NCI-H1417 (cell line): ENCODE measurements at regions not wholly inside any gene's neighbourhood (a gene's known extent, or its start where the extent isn't known, plus 50 kb on each side); places are given as distances from the start of the nearest gene placed in this dataset.
"Not testable (repeated sequence)": the region's sequence is repeated elsewhere in the genome, so short reads cannot be mapped to it uniquely, and the experiment has no call there.

Source experiments
- DNase-seq, 3 experiments: peaks; one replicate each; lab custom pipeline; 2025; lab: John Stamatoyannopoulos, UW

GRCh38 chr2:67091681-67092080 lies 305.5 kb upstream of the ETAA1 start:
- no peak for DNase-seq

DNA sequence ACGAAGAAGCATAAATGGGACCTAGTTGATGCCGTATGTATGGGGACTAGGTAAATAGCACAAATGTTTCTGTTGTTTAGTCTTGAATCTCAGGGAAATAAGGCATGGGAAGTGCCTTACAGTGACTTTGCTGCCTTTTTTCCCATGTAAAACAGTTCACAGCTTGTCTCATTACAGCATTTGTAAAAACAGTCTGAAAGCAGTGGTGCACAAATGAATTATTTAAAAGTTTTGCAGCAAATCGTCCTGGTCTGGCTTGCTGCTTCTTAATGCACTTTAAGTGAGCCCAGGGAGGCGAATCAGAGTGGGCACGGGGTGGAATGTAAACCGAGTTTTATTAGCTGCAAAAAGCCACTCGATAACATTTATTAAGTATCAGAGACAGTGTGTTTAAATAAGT lies 302.0 kb upstream of the ETAA1 start:
- no peak for DNase-seq

DNA sequence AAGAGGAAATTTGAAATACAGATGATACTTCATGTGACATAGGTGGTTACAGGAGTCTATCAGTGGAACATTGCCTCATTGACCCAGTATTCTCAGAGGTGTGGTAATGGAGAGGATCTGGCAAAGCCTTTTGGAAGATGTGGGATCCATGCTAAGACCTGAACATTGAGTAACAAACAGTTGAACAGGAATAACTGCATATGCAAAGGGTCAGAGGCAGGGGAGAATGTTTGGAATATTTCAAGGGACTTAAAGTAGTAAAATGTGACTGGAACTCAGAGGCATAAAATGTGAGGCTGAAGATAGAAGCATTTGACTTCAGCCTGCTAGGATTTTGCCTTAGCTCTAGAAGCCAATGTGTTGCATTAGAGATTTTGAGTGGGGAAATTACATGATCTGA lies 300.2 kb upstream of the ETAA1 start:
- DNase-seq, result no peak

DNA sequence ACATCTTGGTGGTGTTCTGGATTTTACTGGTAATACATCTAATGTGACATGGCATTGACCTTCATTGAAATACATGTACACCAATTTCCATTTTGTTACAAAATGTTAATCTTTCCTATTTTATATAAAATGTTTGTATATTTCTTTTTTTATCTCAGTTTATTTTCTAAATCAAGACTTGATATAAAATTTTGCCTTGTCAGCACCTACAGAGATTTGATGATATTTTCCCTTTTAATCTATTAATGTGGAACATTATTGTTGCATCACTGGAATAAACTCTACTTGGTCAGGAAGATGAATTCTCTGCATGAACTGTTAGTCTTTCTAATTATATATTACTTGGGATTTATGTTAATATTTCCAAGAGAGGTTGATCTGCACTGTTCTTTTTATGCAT lies 294.0 kb upstream of the ETAA1 start:
- DNase-seq, result no peak

DNA sequence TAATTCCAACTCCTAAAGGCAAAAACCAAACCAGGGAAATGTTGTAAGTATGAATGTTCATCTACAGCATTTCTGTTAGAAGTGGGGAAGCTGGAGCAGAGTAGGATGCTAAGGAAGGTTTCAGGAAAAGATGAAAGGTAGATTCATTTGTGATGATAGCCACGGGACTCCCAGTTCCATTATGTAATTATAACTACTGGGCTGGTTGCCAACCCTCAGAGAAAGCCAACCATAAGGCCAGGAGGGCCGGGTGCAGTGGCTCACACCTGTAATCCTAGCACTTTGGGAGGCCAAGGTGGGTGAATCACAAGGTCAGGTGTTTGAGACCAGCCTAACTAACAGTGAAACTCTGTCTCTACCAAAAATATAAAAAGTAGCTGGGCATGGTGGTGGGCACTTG lies 288.9 kb upstream of the ETAA1 start:
- DNase-seq, result peak; percentile 21 to 86 (median 59)

GRCh38 chr2:67124531-67124930 lies 272.6 kb upstream of the ETAA1 start:
- no peak for DNase-seq

DNA sequence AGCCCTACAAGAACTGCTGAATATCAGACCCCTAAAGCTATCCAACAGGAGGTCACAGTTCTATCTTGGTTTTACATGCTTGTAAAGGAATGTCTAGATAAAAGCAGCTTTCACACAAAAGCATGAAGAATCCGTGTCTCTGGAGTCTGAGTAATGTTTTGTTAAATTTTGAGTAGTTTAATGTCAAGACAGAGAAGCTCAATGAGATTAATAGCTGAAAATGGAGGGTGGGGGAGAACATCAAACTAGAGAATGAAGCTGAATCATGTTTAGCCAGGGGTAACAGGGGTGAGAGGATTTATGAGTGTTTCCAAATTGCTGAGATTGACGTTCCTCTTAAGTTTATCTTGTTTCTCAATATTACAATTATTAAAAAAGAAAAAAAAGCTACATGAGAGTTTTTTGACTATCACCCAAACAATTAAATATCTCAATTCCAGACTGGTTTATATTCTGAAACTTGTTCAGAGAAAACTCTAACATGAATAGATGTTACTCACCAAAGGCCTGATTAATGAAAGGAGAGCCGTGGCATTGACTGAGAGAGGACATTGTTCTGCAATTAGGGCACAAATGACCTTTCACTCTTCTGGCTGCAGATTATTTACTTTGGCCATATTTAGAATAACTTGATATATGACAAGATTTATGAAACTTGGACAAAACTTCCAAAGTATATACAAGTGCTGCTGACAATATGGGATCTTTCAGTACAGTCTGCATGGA lies 266.4 kb upstream of the ETAA1 start:
- no peak for DNase-seq

DNA sequence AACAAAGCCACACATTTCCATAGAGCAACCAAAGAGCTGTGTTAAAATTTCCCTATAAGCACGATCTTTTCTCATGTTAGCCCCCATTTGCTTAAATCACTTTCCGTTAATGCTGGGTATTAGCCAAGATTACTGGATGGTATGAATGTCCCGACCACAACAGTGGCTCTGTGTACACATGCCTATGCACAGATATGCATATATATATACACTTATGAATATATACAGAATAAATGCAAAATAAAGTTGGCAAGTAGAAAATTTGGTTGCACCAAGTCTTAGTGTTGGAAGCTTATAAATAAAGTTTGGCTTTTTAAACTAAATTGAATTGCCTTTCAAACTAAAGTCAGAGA lies 265.9 kb upstream of the ETAA1 start:
- no peak for DNase-seq

DNA sequence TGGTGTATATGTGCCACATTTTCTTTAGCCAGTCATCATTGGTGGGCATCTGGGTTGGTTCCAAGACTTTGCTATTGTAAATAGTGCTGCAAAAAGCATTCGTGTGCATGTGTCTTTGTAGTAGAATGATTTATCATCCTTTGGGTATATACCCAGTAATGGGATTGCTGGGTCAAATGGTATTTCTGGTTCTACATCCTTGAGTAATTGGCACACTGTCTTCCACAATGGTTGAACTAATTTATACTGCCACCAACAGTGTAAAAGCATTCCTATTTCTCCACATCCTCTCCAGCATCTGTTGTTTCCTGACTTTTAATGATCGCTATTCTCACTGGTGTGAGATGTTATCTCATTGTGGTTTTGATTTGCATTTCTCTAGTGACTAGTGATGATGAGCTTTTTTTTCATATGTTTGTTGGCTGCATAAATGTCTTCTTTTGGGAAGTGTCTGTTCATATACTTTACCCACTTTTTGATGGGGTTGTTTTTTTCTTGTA lies 264.6 kb upstream of the ETAA1 start:
- DNase-seq, result not testable (repeated sequence)

- peak in 2 of 3 experiments; percentile 68 to 90 for DNase-seq
Observed at GRCh38 chr2:67135208-67135607, 261.9 kb upstream of the ETAA1 start.

DNA sequence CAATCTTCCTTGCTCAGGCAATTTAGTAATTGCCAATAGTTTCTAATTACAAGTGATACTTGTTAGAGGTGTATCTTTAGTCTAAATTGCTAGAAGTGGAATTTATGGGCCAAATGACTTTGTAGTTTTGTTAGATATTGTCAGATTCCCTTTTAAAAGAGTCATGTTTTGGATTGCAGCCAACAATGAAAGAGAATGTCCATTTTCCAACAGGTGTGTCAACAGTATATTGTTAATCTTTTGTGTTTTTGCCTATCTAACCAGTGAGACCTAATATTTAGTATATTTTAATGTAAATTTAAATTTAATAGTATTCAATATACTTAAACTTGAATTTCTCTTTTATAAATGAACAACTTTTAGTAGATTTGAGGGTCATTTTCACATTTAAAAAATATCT lies 259.4 kb upstream of the ETAA1 start:
- DNase-seq, result peak in 2 of 3 experiments; percentile 16 to 83

DNA sequence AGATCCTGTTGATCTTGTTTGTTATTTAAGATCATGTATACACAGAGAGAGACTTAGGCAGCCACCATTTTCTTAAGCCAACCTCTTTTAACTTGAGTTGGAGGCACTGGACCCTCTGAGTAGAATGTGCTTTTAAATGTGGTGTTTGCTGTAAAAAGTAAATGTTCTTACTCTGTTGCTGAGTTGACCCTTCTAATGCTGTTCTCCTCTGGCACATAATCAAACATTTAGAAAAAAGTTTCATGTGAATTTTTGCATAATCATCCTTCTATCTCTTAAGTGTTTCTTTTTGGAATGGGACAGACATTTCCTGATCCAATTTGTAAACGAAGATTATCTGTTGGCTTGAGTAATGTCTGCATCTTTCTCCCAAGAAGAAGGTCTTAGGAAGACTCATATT lies 255.1 kb upstream of the ETAA1 start:
- no peak for DNase-seq

GRCh38 chr2:67142741-67143140 lies 254.4 kb upstream of the ETAA1 start:
- no peak for DNase-seq

GRCh38 chr2:67145851-67146250 lies 251.3 kb upstream of the ETAA1 start:
- no peak for DNase-seq

DNA sequence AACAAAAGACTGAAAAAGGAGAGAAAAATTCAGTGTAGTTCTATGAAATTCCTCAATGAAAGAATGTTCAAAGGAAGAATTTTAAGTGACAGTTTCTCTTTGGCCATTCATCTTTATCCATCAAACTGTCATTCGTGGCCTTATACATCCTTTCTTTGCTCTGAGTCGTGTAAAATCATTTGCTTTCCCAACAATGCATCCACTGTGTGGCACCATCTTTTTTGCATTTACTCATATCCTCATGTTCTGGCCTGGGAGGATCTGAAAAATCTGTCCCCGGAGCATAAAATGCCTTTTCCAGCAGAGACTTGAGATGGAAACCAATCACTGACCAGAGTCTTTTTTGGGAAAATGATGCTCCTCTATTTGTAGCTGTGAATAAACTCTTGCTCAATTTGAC lies 240.3 kb upstream of the ETAA1 start:
- no peak for DNase-seq

- DNase-seq, result no peak
Observed at GRCh38 chr2:67158718-67159117, 238.4 kb upstream of the ETAA1 start.

DNA sequence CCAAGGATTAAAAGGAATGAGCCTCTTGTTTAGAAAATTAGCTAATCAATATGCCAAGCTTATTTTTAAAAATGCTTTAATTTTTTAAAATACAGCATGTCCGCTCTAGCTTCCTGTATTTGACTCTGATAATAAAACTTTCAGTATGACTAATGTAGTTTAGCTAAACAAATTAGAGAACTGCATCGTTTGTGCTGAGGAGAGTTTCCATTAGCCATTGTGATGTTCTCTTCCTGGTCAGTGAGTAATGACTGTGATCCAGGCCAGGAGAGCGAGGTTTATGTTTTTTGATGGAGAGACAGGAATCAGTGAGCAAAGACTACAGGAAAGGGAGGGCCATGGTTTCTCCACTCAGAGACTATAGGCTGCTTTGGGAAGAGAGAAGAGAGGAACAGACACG lies 237.2 kb upstream of the ETAA1 start:
- no peak for DNase-seq

DNA sequence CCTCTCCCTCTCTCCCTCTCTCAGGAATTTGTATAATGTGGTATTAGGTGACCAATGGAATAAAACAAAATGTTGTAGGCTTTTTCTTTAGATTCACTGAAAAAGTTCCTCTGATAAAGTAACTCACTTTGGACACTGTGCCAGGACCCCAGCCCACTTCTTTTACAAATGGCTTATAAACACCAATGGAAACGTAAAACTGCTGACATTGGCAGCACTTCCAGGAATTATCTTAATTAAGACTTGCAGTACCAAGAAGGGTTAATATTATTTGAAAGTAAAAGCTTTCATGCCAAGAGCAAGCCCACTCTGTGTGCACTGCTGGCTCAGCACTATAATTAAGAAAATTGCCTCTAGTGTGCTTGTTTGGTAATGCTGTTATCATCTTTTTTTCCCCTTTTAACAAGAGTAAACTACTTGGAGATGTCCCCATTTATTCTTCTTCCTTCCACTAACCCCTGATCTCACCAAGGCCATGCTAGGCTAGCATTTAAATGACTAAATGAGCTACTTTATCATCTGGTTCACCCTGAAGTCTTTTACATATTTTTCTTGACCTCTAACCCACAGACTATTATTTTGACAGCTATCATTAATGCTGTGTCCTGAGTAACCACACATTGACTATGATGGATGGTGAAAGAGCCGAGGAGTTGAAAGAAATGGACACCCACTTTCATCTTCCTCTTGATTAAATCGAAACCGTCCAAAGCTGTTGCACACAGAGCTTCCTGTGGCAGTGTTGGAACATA lies 232.2 kb upstream of the ETAA1 start:
- peak in 2 of 3 experiments; percentile 77 to 91 for DNase-seq

- DNase-seq, result no peak
Observed at GRCh38 chr2:67165523-67165990, 231.6 kb upstream of the ETAA1 start.

DNA sequence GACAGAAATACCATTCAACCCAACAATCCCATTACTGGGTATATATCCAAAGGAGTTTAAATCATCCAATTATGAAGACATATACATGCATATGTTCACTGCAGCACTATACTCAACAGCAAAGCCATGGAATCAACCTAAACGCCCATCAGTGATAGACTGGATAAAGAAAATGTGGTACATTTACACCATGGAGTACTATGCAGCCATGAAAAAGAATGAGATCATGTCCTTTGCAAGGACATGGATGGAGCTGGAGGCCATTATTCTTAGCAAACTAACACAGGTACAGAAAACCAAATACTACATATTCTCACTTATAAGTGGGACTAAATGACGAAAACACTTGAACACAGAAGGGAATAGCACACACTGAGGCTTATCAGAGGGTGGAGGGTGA lies 230.6 kb upstream of the ETAA1 start:
- not testable (repeated sequence) for DNase-seq

- DNase-seq, result no peak
Observed at GRCh38 chr2:67169417-67170140, 227.6 kb upstream of the ETAA1 start.

GRCh38 chr2:67179526-67179925 lies 217.6 kb upstream of the ETAA1 start:
- DNase-seq, result no peak

DNA sequence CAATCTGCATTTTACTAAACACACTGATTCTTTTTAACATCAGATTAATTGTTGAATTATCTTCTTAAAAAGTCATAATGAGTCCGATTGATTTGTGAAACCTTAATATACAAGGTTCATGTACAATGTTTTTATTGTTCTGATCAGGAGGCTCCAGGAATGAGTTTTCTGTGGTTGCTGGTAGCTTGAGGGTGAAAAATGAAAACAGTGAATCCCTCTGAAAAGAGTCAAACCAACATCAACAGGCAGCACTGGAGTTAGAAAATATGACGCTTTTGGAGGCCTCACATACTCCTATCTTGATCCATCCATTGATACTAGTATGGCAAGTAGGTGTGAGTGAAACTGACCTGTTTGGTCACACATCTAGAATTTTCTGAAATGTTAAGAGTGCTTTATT lies 216.3 kb upstream of the ETAA1 start:
- no peak for DNase-seq
